GM19025 (cell line): ENCODE measurements at regions not wholly inside any gene's neighbourhood (a gene's known extent, or its start where the extent isn't known, plus 50 kb on each side); places are given as distances from the start of the nearest gene placed in this dataset.
"Not testable (repeated sequence)": the region's sequence is repeated elsewhere in the genome, so short reads cannot be mapped to it uniquely, and the experiment has no call there.

ENCODE experiments used
- ATAC-seq: cut with Tn5 transposase; IDR thresholded peaks from one replicate; pipeline ENCODE4 v1.9.1; 2021; ENCODE audit warnings: mild to moderate bottlenecking, low read depth, moderate library complexity; ENCODE audit not compliant: unreplicated experiment

GRCh38 chr11:116356451-116356850 lies 416.3 kb downstream of the BUD13 start:
- no peak for ATAC-seq

- ATAC-seq: no peak
Observed at GRCh38 chr11:116355104-116355503, 417.7 kb downstream of the BUD13 start.

- ATAC-seq: no peak
Observed at GRCh38 chr11:116353589-116353988, 419.2 kb downstream of the BUD13 start.

GRCh38 chr11:116352881-116353280 lies 419.9 kb downstream of the BUD13 start:
- no peak for ATAC-seq

- ATAC-seq: no peak
Observed at GRCh38 chr11:116348226-116348625, 424.6 kb downstream of the BUD13 start.

GRCh38 chr11:116345575-116345974 lies 427.2 kb downstream of the BUD13 start:
- ATAC-seq: no peak

- no peak for ATAC-seq
Observed at GRCh38 chr11:116344601-116345000, 428.2 kb downstream of the BUD13 start.

GRCh38 chr11:116343270-116343669 lies 429.5 kb downstream of the BUD13 start:
- ATAC-seq: no peak

GRCh38 chr11:116342148-116342547 lies 430.6 kb downstream of the BUD13 start:
- no peak for ATAC-seq

GRCh38 chr11:116339306-116340098 lies 433.3 kb downstream of the BUD13 start:
- ATAC-seq: no peak

- not testable (repeated sequence) for ATAC-seq
Observed at GRCh38 chr11:116338500-116338899, 434.3 kb downstream of the BUD13 start.

- no peak for ATAC-seq
Observed at GRCh38 chr11:116336540-116336939, 436.2 kb downstream of the BUD13 start.

GRCh38 chr11:116335891-116336290 lies 436.9 kb downstream of the BUD13 start:
- no peak for ATAC-seq

- no peak for ATAC-seq
Observed at GRCh38 chr11:116335078-116335477, 437.7 kb downstream of the BUD13 start.

- ATAC-seq: no peak
Observed at GRCh38 chr11:116334596-116334995, 438.2 kb downstream of the BUD13 start.

GRCh38 chr11:116333001-116333535 lies 439.7 kb downstream of the BUD13 start:
- no peak for ATAC-seq

- ATAC-seq: no peak
Observed at GRCh38 chr11:116332391-116332790, 440.4 kb downstream of the BUD13 start.

- no peak for ATAC-seq
Observed at GRCh38 chr11:116331381-116331780, 441.4 kb downstream of the BUD13 start.

- no peak for ATAC-seq
Observed at GRCh38 chr11:116330439-116331185, 442.2 kb downstream of the BUD13 start.

GRCh38 chr11:116329354-116330090 lies 443.3 kb downstream of the BUD13 start:
- no peak for ATAC-seq

GRCh38 chr11:116328851-116329250 lies 443.9 kb downstream of the BUD13 start:
- ATAC-seq: no peak
